PFSK-1 (cell line): ENCODE measurements at regions not wholly inside any gene's neighbourhood (a gene's known extent, or its start where the extent isn't known, plus 50 kb on each side); places are given as distances from the start of the nearest gene placed in this dataset.

Source experiments
- FOXP2 ChIP-seq: optimal IDR thresholded peaks from 2 replicates; pipeline ENCODE3; 2011; ENCODE audit warnings: borderline replicate concordance, control low read depth, inconsistent platforms; ENCODE audit not compliant: insufficient read depth; ENCODE audit errors: extremely low read length, extremely low read depth
- POLR2AphosphoS5 ChIP-seq: IDR thresholded peaks from 2 replicates; pipeline ENCODE4 v1.6.1; 2012; ENCODE audit warnings: low read depth, mild to moderate bottlenecking, control low read depth, low read length, moderate library complexity
- REST ChIP-seq, 2 experiments: IDR thresholded peaks; 2 replicates each; pipeline versions ENCODE4 v1.6.1 to v1.8.0; 2011 to 2012; ENCODE audit warnings: low read depth in 2 of 2, low read length in 2 of 2, control low read depth in 1 of 2, inconsistent platforms in 1 of 2, mild to moderate bottlenecking in 1 of 2, moderate library complexity in 1 of 2; ENCODE audit not compliant: insufficient read depth in 1 of 2
- SIN3A ChIP-seq: IDR thresholded peaks from 2 replicates; pipeline ENCODE4 v1.6.1; 2012; ENCODE audit warnings: mild to moderate bottlenecking, low read length, moderate library complexity, borderline replicate concordance; ENCODE audit not compliant: insufficient read depth
- TAF1 ChIP-seq: IDR thresholded peaks from 2 replicates; pipeline ENCODE4 v1.6.1; 2012; ENCODE audit warnings: low read length, control low read depth, borderline replicate concordance; ENCODE audit not compliant: insufficient read depth

- TF ChIP-seq SIN3A (no peak), FOXP2 (no peak), POLR2AphosphoS5 (no peak), REST (IDR thresholded peaks at IDR 0.05; ENCODE audit: insufficient read depth in 1 of 2, low read depth in 2 of 2, low read length in 2 of 2) (no peak), TAF1 (no peak)
Measured at GRCh38 chr7:19295376-19295775, 150.2 kb upstream of the FERD3L start.
